ENCODE measurements at regions not wholly inside any gene's neighbourhood (a gene's known extent, or its start where the extent isn't known, plus 50 kb on each side); places are given as distances from the start of the nearest gene placed in this dataset.

DNA sequence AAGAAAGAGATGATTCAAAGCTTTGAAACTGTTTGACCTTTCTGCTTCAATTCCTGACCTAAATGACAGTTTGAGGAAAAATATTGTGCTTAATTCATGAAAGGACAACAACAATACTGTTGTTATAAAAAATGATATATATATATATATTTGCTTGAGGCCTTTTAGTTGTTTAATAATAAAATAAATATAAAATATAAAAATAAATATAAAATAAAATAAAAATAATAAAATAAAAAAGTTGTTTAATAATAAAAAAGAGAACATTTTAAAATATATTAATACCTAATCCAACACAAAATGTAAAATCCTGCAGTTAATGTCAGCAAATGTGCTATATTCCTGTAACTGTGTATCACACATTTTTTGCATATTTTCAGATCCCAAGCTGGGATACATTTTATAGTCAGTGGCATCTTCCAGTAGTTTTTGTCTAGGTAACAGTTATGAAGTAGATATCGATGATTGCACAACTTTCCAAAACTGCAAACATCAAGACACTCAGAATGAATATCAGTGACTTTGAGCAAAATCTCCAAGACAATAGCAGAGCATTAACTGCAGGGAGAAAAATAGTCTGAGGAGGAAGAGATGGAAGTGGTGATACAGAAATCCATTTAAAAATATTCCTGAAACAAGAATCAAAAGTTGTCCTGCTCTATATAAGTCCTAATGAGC lies 375.5 kb upstream of the KLHL1 start:
- no peak for TF ChIP-seq TSHZ2 (CRISPR knock-in tag; IDR thresholded peaks at IDR 0.05)
- TF ChIP-seq SNAI2 (CRISPR knock-in tag; IDR thresholded peaks at IDR 0.05) = no peak
- TF ChIP-seq, protein P1, sequence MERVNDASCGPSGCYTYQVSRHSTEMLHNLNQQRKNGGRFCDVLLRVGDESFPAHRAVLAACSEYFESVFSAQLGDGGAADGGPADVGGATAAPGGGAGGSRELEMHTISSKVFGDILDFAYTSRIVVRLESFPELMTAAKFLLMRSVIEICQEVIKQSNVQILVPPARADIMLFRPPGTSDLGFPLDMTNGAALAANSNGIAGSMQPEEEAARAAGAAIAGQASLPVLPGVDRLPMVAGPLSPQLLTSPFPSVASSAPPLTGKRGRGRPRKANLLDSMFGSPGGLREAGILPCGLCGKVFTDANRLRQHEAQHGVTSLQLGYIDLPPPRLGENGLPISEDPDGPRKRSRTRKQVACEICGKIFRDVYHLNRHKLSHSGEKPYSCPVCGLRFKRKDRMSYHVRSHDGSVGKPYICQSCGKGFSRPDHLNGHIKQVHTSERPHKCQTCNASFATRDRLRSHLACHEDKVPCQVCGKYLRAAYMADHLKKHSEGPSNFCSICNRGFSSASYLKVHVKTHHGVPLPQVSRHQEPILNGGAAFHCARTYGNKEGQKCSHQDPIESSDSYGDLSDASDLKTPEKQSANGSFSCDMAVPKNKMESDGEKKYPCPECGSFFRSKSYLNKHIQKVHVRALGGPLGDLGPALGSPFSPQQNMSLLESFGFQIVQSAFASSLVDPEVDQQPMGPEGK (CRISPR knock-in tag; IDR thresholded peaks at IDR 0.05; ENCODE audit: borderline replicate concordance) = no peak
- TF ChIP-seq CREB5 (CRISPR knock-in tag; IDR thresholded peaks at IDR 0.05; ENCODE audit: low read depth) = no peak
- no peak for TF ChIP-seq TOX (CRISPR knock-in tag; IDR thresholded peaks at IDR 0.05; ENCODE audit: borderline replicate concordance)
- no peak for TF ChIP-seq TCF4 (CRISPR knock-in tag; IDR thresholded peaks at IDR 0.05; ENCODE audit: borderline replicate concordance)
- no peak for TF ChIP-seq ZNF8 (CRISPR knock-in tag; IDR thresholded peaks at IDR 0.05)
- no peak for TF ChIP-seq ZFP3 (CRISPR knock-in tag; IDR thresholded peaks at IDR 0.05)
- TF ChIP-seq ZC3H10 (CRISPR knock-in tag; IDR thresholded peaks at IDR 0.05) = no peak
- TF ChIP-seq OSR1 (CRISPR knock-in tag; IDR thresholded peaks at IDR 0.05) = no peak

All from SK-N-SH treated with all-trans-retinoic acid at 6 μM for 48 hours (cell line).